ENCODE measurements at regions not wholly inside any gene's neighbourhood (a gene's known extent, or its start where the extent isn't known, plus 50 kb on each side); places are given as distances from the start of the nearest gene placed in this dataset.

- H3K9me3 Mint-ChIP-seq, result no peaks in the 10 kb centered on the region
- no peaks in the 10 kb centered on the region for H3K36me3 Mint-ChIP-seq (ENCODE audit: insufficient read depth)
- no peak for ATAC-seq (replicated peaks; ENCODE audit: extremely low read depth, poor library complexity, severe bottlenecking)
- no peak for DNase-seq (ENCODE audit: low spot score in 2 of 2)
- no peaks in the 10 kb centered on the region for H3K27me3 Mint-ChIP-seq
- no peaks in the 10 kb centered on the region for H3K4me1 Mint-ChIP-seq
- H3K27ac Mint-ChIP-seq (ENCODE audit: low read depth), result no peak overlapping the region
- no peak overlapping the region for H3K4me3 Mint-ChIP-seq
Measured at GRCh38 chr12:88805286-88805685, 225.0 kb upstream of the KITLG start.

- Mint-ChIP-seq H3K9me3 (peaks cover 4% of the 10 kb centered on the region), H3K4me1 (no peaks in the 10 kb centered on the region), H3K36me3 (ENCODE audit: insufficient read depth) (no peaks in the 10 kb centered on the region), H3K4me3 (no peak overlapping the region), H3K27ac (ENCODE audit: low read depth) (no peak overlapping the region), H3K27me3 (no peaks in the 10 kb centered on the region)
- no peak for DNase-seq (ENCODE audit: low spot score in 2 of 2)
- no peak for ATAC-seq (replicated peaks; ENCODE audit: extremely low read depth, poor library complexity, severe bottlenecking)
Measured at GRCh38 chr12:88802096-88802706, 221.9 kb upstream of the KITLG start.

GRCh38 chr12:88801227-88802095 lies 221.2 kb upstream of the KITLG start:
- H3K9me3 Mint-ChIP-seq, result peaks cover 4% of the 10 kb centered on the region
- H3K4me3 Mint-ChIP-seq, result no peak overlapping the region
- H3K4me1 Mint-ChIP-seq, result no peaks in the 10 kb centered on the region
- H3K27ac Mint-ChIP-seq (ENCODE audit: low read depth), result no peak overlapping the region
- ATAC-seq (replicated peaks; ENCODE audit: extremely low read depth, poor library complexity, severe bottlenecking) (no peak), DNase-seq (ENCODE audit: low spot score in 2 of 2) (no peak)
- H3K27me3 Mint-ChIP-seq, result no peaks in the 10 kb centered on the region
- no peaks in the 10 kb centered on the region for H3K36me3 Mint-ChIP-seq (ENCODE audit: insufficient read depth)

- no peaks in the 10 kb centered on the region for H3K36me3 Mint-ChIP-seq (ENCODE audit: insufficient read depth)
- no peak for ATAC-seq (replicated peaks; ENCODE audit: extremely low read depth, poor library complexity, severe bottlenecking)
- H3K9me3 Mint-ChIP-seq, result peaks cover 12% of the 10 kb centered on the region
- no peak for DNase-seq (ENCODE audit: low spot score in 2 of 2)
- no peaks in the 10 kb centered on the region for H3K27me3 Mint-ChIP-seq
- H3K4me1 Mint-ChIP-seq, result no peaks in the 10 kb centered on the region
- H3K4me3 Mint-ChIP-seq, result no peak overlapping the region
- H3K27ac Mint-ChIP-seq (ENCODE audit: low read depth), result no peak overlapping the region
Measured at GRCh38 chr12:88793096-88793495, 212.8 kb upstream of the KITLG start.

GRCh38 chr12:88790231-88790630 lies 210.0 kb upstream of the KITLG start:
- ATAC-seq (replicated peaks; ENCODE audit: extremely low read depth, poor library complexity, severe bottlenecking) (no peak), DNase-seq (ENCODE audit: low spot score in 2 of 2) (no peak)
- Mint-ChIP-seq H3K27me3 (no peaks in the 10 kb centered on the region), H3K4me1 (no peaks in the 10 kb centered on the region), H3K9me3 (peaks cover 12% of the 10 kb centered on the region), H3K4me3 (no peak overlapping the region), H3K36me3 (ENCODE audit: insufficient read depth) (no peaks in the 10 kb centered on the region), H3K27ac (ENCODE audit: low read depth) (no peak overlapping the region)

GRCh38 chr12:88784166-88784565 lies 203.9 kb upstream of the KITLG start:
- Mint-ChIP-seq H3K27ac (ENCODE audit: low read depth) (no peak overlapping the region), H3K27me3 (no peaks in the 10 kb centered on the region), H3K9me3 (peaks cover 12% of the 10 kb centered on the region), H3K4me3 (no peak overlapping the region), H3K4me1 (no peaks in the 10 kb centered on the region), H3K36me3 (ENCODE audit: insufficient read depth) (no peaks in the 10 kb centered on the region)
- no peak for DNase-seq (ENCODE audit: low spot score in 2 of 2)
- no peak for ATAC-seq (replicated peaks; ENCODE audit: extremely low read depth, poor library complexity, severe bottlenecking)

- H3K27ac Mint-ChIP-seq (ENCODE audit: low read depth), result no peak overlapping the region
- no peak for ATAC-seq (replicated peaks; ENCODE audit: extremely low read depth, poor library complexity, severe bottlenecking)
- H3K4me3 Mint-ChIP-seq, result no peak overlapping the region
- H3K27me3 Mint-ChIP-seq, result no peaks in the 10 kb centered on the region
- no peaks in the 10 kb centered on the region for H3K36me3 Mint-ChIP-seq (ENCODE audit: insufficient read depth)
- no peak for DNase-seq (ENCODE audit: low spot score in 2 of 2)
- H3K9me3 Mint-ChIP-seq, result peaks cover 12% of the 10 kb centered on the region
- H3K4me1 Mint-ChIP-seq, result no peaks in the 10 kb centered on the region
Measured at GRCh38 chr12:88782351-88782750, 202.1 kb upstream of the KITLG start.

GRCh38 chr12:88781909-88782308 lies 201.6 kb upstream of the KITLG start:
- Mint-ChIP-seq H3K9me3 (peaks cover 12% of the 10 kb centered on the region), H3K4me1 (no peaks in the 10 kb centered on the region), H3K27me3 (no peaks in the 10 kb centered on the region), H3K36me3 (ENCODE audit: insufficient read depth) (no peaks in the 10 kb centered on the region), H3K4me3 (no peak overlapping the region), H3K27ac (ENCODE audit: low read depth) (no peak overlapping the region)
- ATAC-seq (replicated peaks; ENCODE audit: extremely low read depth, poor library complexity, severe bottlenecking) (no peak), DNase-seq (ENCODE audit: low spot score in 2 of 2) (no peak)

- Mint-ChIP-seq H3K9me3 (peaks cover 12% of the 10 kb centered on the region), H3K36me3 (ENCODE audit: insufficient read depth) (no peaks in the 10 kb centered on the region), H3K27me3 (no peaks in the 10 kb centered on the region), H3K4me1 (no peaks in the 10 kb centered on the region), H3K27ac (ENCODE audit: low read depth) (no peak overlapping the region), H3K4me3 (no peak overlapping the region)
- no peak for ATAC-seq (replicated peaks; ENCODE audit: extremely low read depth, poor library complexity, severe bottlenecking)
- DNase-seq (ENCODE audit: low spot score in 2 of 2), result no peak
Measured at GRCh38 chr12:88778064-88778463, 197.8 kb upstream of the KITLG start.

GRCh38 chr12:88775742-88776151 lies 195.5 kb upstream of the KITLG start:
- no peak overlapping the region for H3K27ac Mint-ChIP-seq (ENCODE audit: low read depth)
- H3K9me3 Mint-ChIP-seq, result peaks cover 9% of the 10 kb centered on the region
- ATAC-seq (replicated peaks; ENCODE audit: extremely low read depth, poor library complexity, severe bottlenecking) (no peak), DNase-seq (ENCODE audit: low spot score in 2 of 2) (no peak)
- no peaks in the 10 kb centered on the region for H3K4me1 Mint-ChIP-seq
- no peak overlapping the region for H3K4me3 Mint-ChIP-seq
- no peaks in the 10 kb centered on the region for H3K36me3 Mint-ChIP-seq (ENCODE audit: insufficient read depth)
- no peaks in the 10 kb centered on the region for H3K27me3 Mint-ChIP-seq

- peaks cover 5% of the 10 kb centered on the region for H3K9me3 Mint-ChIP-seq
- H3K27ac Mint-ChIP-seq (ENCODE audit: low read depth), result no peak overlapping the region
- H3K4me3 Mint-ChIP-seq, result no peak overlapping the region
- no peaks in the 10 kb centered on the region for H3K4me1 Mint-ChIP-seq
- no peak for ATAC-seq (replicated peaks; ENCODE audit: extremely low read depth, poor library complexity, severe bottlenecking)
- no peaks in the 10 kb centered on the region for H3K36me3 Mint-ChIP-seq (ENCODE audit: insufficient read depth)
- no peak for DNase-seq (ENCODE audit: low spot score in 2 of 2)
- H3K27me3 Mint-ChIP-seq, result no peaks in the 10 kb centered on the region
Measured at GRCh38 chr12:88767699-88768098, 187.4 kb upstream of the KITLG start.

GRCh38 chr12:88764781-88765480 lies 184.7 kb upstream of the KITLG start:
- ATAC-seq (replicated peaks; ENCODE audit: extremely low read depth, poor library complexity, severe bottlenecking) (no peak), DNase-seq (ENCODE audit: low spot score in 2 of 2) (no peak)
- peaks cover 6% of the 10 kb centered on the region for H3K9me3 Mint-ChIP-seq
- no peaks in the 10 kb centered on the region for H3K27me3 Mint-ChIP-seq
- no peaks in the 10 kb centered on the region for H3K36me3 Mint-ChIP-seq (ENCODE audit: insufficient read depth)
- no peaks in the 10 kb centered on the region for H3K4me1 Mint-ChIP-seq
- H3K27ac Mint-ChIP-seq (ENCODE audit: low read depth), result no peak overlapping the region
- no peak overlapping the region for H3K4me3 Mint-ChIP-seq
